ENCODE measurements at regions not wholly inside any gene's neighbourhood (a gene's known extent, or its start where the extent isn't known, plus 50 kb on each side); places are given as distances from the start of the nearest gene placed in this dataset.

DNA sequence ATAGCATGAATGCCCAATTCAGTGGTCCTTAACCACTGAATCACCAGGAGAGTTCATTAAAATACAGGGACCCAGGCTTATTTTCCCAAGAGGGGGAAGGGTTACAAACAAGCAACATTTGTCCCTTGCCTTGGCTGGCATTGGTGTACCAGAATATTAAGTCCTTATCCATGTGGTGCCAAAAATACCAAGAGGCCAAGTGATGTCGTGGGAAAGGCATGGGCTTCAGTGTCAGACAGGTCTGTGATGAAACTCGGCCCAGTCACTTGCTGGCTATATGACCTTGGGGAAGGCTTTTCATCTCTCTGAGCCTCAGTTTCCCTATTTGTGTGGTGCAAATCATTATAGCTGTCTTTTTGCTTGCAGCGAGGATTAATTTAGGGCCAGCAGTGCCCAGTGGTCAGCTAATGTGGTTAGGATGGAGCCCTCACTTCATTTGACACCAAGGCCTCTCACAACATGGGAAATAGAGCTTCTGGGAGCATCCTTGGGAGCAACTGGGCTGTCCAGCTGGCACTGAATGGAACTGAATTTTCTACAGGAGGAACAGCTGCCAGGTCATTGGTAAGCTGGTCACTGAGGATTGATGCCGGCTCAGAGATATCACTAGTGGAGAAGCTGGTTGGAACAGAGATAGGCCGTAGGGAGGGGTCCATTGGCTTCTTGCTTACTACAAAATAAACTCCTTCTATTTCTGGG lies 77.2 kb upstream of the PPP2R5A start:
- CTCF ChIA-PET: no interaction called here
- H3K4me3 ChIP-seq (ENCODE audit: insufficient read depth, low read depth, low read length): no peak overlapping the region
- no peak overlapping the region for H2BK5ac ChIP-seq (ENCODE audit: low read depth, low read length, poor library complexity, severe bottlenecking)
- H3K56ac ChIP-seq (ENCODE audit: extremely low read depth, insufficient read depth, low read length): no peak overlapping the region
- no peak overlapping the region for H3K27ac ChIP-seq (ENCODE audit: insufficient read depth, low read length)
- H3K4me1 ChIP-seq (ENCODE audit: control insufficient read depth, insufficient read depth, low read length): no peaks in the 10 kb centered on the region
- no peak overlapping the region for H3K4me2 ChIP-seq (ENCODE audit: low read depth, low read length)
- no peak overlapping the region for H3K14ac ChIP-seq (replicated peaks; ENCODE audit: low read depth, low read length)
- no peak overlapping the region for H4K8ac ChIP-seq (ENCODE audit: low read depth in 2 of 2, low read length in 2 of 2)
- no peak overlapping the region for H2AK5ac ChIP-seq (ENCODE audit: low read depth, low read length)
- H3K23ac ChIP-seq (ENCODE audit: low read depth, low read length): no peak overlapping the region
- no peak overlapping the region for H2AFZ ChIP-seq (replicated peaks; ENCODE audit: low read length, poor library complexity)
- TF ChIP-seq RFX5 (IDR thresholded peaks at IDR 0.05; ENCODE audit: low read depth, low read length) (no peak), FOS (IDR thresholded peaks at IDR 0.05; ENCODE audit: low read depth, low read length) (no peak), CEBPB (IDR thresholded peaks at IDR 0.05; ENCODE audit: low read depth, low read length) (no peak), NFE2L2 (IDR thresholded peaks at IDR 0.05; ENCODE audit: low read depth, low read length) (no peak), BHLHE40 (IDR thresholded peaks at IDR 0.05; ENCODE audit: low read depth, low read length) (no peak), CHD1 (IDR thresholded peaks at IDR 0.05; ENCODE audit: low read depth, low read length) (no peak), MAZ (IDR thresholded peaks at IDR 0.05; ENCODE audit: borderline replicate concordance, low read depth, low read length) (no peak), POLR2A (IDR thresholded peaks at IDR 0.05; ENCODE audit: low read depth, low read length) (no peak), SMC3 (IDR thresholded peaks at IDR 0.05; ENCODE audit: low read depth, low read length) (no peak), RCOR1 (IDR thresholded peaks at IDR 0.05; ENCODE audit: insufficient replicate concordance, low read length) (no peak), MXI1 (IDR thresholded peaks at IDR 0.05; ENCODE audit: borderline replicate concordance, low read depth, low read length) (no peak), RAD21 (IDR thresholded peaks at IDR 0.05; ENCODE audit: low read length) (no peak), MAFK (IDR thresholded peaks at IDR 0.05; ENCODE audit: low read depth, low read length) (no peak)
- TF ChIP-seq, protein P1, sequence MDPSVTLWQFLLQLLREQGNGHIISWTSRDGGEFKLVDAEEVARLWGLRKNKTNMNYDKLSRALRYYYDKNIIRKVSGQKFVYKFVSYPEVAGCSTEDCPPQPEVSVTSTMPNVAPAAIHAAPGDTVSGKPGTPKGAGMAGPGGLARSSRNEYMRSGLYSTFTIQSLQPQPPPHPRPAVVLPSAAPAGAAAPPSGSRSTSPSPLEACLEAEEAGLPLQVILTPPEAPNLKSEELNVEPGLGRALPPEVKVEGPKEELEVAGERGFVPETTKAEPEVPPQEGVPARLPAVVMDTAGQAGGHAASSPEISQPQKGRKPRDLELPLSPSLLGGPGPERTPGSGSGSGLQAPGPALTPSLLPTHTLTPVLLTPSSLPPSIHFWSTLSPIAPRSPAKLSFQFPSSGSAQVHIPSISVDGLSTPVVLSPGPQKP (IDR thresholded peaks at IDR 0.05; ENCODE audit: borderline replicate concordance, low read depth, low read length): no peak
- TF ChIP-seq, protein P2, sequence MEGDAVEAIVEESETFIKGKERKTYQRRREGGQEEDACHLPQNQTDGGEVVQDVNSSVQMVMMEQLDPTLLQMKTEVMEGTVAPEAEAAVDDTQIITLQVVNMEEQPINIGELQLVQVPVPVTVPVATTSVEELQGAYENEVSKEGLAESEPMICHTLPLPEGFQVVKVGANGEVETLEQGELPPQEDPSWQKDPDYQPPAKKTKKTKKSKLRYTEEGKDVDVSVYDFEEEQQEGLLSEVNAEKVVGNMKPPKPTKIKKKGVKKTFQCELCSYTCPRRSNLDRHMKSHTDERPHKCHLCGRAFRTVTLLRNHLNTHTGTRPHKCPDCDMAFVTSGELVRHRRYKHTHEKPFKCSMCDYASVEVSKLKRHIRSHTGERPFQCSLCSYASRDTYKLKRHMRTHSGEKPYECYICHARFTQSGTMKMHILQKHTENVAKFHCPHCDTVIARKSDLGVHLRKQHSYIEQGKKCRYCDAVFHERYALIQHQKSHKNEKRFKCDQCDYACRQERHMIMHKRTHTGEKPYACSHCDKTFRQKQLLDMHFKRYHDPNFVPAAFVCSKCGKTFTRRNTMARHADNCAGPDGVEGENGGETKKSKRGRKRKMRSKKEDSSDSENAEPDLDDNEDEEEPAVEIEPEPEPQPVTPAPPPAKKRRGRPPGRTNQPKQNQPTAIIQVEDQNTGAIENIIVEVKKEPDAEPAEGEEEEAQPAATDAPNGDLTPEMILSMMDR (conservative IDR thresholded peaks at IDR 0.05; ENCODE audit: low read depth, low read length): no peak
- TF ChIP-seq, protein P3, sequence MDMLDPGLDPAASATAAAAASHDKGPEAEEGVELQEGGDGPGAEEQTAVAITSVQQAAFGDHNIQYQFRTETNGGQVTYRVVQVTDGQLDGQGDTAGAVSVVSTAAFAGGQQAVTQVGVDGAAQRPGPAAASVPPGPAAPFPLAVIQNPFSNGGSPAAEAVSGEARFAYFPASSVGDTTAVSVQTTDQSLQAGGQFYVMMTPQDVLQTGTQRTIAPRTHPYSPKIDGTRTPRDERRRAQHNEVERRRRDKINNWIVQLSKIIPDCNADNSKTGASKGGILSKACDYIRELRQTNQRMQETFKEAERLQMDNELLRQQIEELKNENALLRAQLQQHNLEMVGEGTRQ (IDR thresholded peaks at IDR 0.05; ENCODE audit: low read depth, low read length): no peak
- no peaks in the 10 kb centered on the region for H3K79me1 ChIP-seq (ENCODE audit: low read depth in 1 of 2, low read length in 2 of 2)
- H2BK20ac ChIP-seq (ENCODE audit: low read depth, low read length): no peak overlapping the region
- 75% methylated on average over 2 of the region's 5 CpGs; no CpG with 5 or more reads in 1 of the 2 experiments for WGBS, 2 experiments (ENCODE audit: extremely low coverage in 2 of 2, insufficient read length in 1 of 2)
- in situ Hi-C loops (cut with MboI; ENCODE audit: low sequenced_read_pairs) (no loop called here), dilution Hi-C loops (cut with HindIII; ENCODE audit: low sequenced_read_pairs, unreplicated experiment) (no loop called here), intact Hi-C loops (cut with micrococcal nuclease) (no loop called here)
- no peak overlapping the region for H4K5ac ChIP-seq (ENCODE audit: low read depth, low read length)
- DNase-seq (no peak), ATAC-seq (ENCODE audit: low read depth) (no peak)
- H3K27me3 ChIP-seq (ENCODE audit: control insufficient read depth, insufficient read depth, low read length): peaks cover 4% of the 10 kb centered on the region; the same call in 1 of the 2 replicates
- POLR2A ChIA-PET (ENCODE audit: unreplicated experiment): no interaction called here
- H2BK15ac ChIP-seq (ENCODE audit: low read depth, low read length): no peak overlapping the region
- H3K9me1 ChIP-seq (ENCODE audit: insufficient read depth, low read length): no peaks in the 10 kb centered on the region
- no peaks in the 10 kb centered on the region for H3K36me3 ChIP-seq (ENCODE audit: control insufficient read depth, insufficient read depth, low read length)
- H2AK9ac ChIP-seq (replicated peaks; ENCODE audit: low read depth, low read length, poor library complexity): no peak overlapping the region
- H4K20me1 ChIP-seq (ENCODE audit: insufficient read depth, low read length): no peaks in the 10 kb centered on the region
- BruUV-seq (replicated peaks): no TSS peak
- H3K4ac ChIP-seq (ENCODE audit: low read depth, low read length): no peak overlapping the region
- H2BK120ac ChIP-seq (ENCODE audit: low read depth, low read length): no peak overlapping the region
- H3K9me3 ChIP-seq (ENCODE audit: control insufficient read depth, insufficient read depth, low read length): no peaks in the 10 kb centered on the region
- no peak overlapping the region for H4K91ac ChIP-seq (ENCODE audit: insufficient read depth, low read depth, low read length)
- no peak overlapping the region for H3K18ac ChIP-seq (ENCODE audit: low read depth, low read length)
- H3K9ac ChIP-seq (ENCODE audit: low read depth, low read length): no peak overlapping the region
